ENCODE measurements at regions not wholly inside any gene's neighbourhood (a gene's known extent, or its start where the extent isn't known, plus 50 kb on each side); places are given as distances from the start of the nearest gene placed in this dataset.

GRCh38 chr1:5568321-5568720, 423.9 kb downstream of the NPHP4 start:
- DNase-seq (ENCODE audit: low spot score), result no peak

GRCh38 chr1:5567839-5568238, 424.4 kb downstream of the NPHP4 start:
- no peak for DNase-seq (ENCODE audit: low spot score)

- no peak for DNase-seq (ENCODE audit: low spot score)
Measured at GRCh38 chr1:5566924-5567323, 425.3 kb downstream of the NPHP4 start.

- DNase-seq (ENCODE audit: low spot score), result no peak
Measured at GRCh38 chr1:5565281-5566125, 426.7 kb downstream of the NPHP4 start.

- DNase-seq (ENCODE audit: low spot score), result no peak
Measured at GRCh38 chr1:5564578-5565257, 427.5 kb downstream of the NPHP4 start.

GRCh38 chr1:5563861-5564577, 428.2 kb downstream of the NPHP4 start:
- no peak for DNase-seq (ENCODE audit: low spot score)

- DNase-seq (ENCODE audit: low spot score), result no peak
Measured at GRCh38 chr1:5562769-5563168, 429.5 kb downstream of the NPHP4 start.

GRCh38 chr1:5562331-5562730, 429.9 kb downstream of the NPHP4 start:
- DNase-seq (ENCODE audit: low spot score), result no peak

GRCh38 chr1:5559078-5559477, 433.1 kb downstream of the NPHP4 start:
- DNase-seq (ENCODE audit: low spot score), result no peak

GRCh38 chr1:5555853-5556252, 436.4 kb downstream of the NPHP4 start:
- no peak for DNase-seq (ENCODE audit: low spot score)

- DNase-seq (ENCODE audit: low spot score), result no peak
Measured at GRCh38 chr1:5554784-5555183, 437.4 kb downstream of the NPHP4 start.

- no peak for DNase-seq (ENCODE audit: low spot score)
Measured at GRCh38 chr1:5554111-5554510, 438.1 kb downstream of the NPHP4 start.

- DNase-seq (ENCODE audit: low spot score), result no peak
Measured at GRCh38 chr1:5552787-5553484, 439.3 kb downstream of the NPHP4 start.

GRCh38 chr1:5551274-5551975, 440.8 kb downstream of the NPHP4 start:
- no peak for DNase-seq (ENCODE audit: low spot score)

- no peak for DNase-seq (ENCODE audit: low spot score)
Measured at GRCh38 chr1:5548266-5548665, 444.0 kb downstream of the NPHP4 start.

- DNase-seq (ENCODE audit: low spot score), result no peak
Measured at GRCh38 chr1:5543235-5543634, 449.0 kb downstream of the NPHP4 start.

- no peak for DNase-seq (ENCODE audit: low spot score)
Measured at GRCh38 chr1:5532811-5533210, 459.4 kb downstream of the NPHP4 start.

- DNase-seq (ENCODE audit: low spot score), result no peak
Measured at GRCh38 chr1:5526822-5527551, 465.2 kb downstream of the NPHP4 start.

GRCh38 chr1:5526385-5526750, 465.9 kb downstream of the NPHP4 start:
- DNase-seq (ENCODE audit: low spot score), result no peak

- no peak for DNase-seq (ENCODE audit: low spot score)
Measured at GRCh38 chr1:5525597-5526384, 466.4 kb downstream of the NPHP4 start.

Measured in kidney capillary endothelial cell (primary cell).